ENCODE measurements at regions not wholly inside any gene's neighbourhood (a gene's known extent, or its start where the extent isn't known, plus 50 kb on each side); places are given as distances from the start of the nearest gene placed in this dataset.
A peak's percentile ranks its signal among the peaks of the same experiment; 100 is the strongest.

- TF ChIP-seq POLR2A (IDR thresholded peaks at IDR 0.05): no peak
- TF ChIP-seq, protein P1, sequence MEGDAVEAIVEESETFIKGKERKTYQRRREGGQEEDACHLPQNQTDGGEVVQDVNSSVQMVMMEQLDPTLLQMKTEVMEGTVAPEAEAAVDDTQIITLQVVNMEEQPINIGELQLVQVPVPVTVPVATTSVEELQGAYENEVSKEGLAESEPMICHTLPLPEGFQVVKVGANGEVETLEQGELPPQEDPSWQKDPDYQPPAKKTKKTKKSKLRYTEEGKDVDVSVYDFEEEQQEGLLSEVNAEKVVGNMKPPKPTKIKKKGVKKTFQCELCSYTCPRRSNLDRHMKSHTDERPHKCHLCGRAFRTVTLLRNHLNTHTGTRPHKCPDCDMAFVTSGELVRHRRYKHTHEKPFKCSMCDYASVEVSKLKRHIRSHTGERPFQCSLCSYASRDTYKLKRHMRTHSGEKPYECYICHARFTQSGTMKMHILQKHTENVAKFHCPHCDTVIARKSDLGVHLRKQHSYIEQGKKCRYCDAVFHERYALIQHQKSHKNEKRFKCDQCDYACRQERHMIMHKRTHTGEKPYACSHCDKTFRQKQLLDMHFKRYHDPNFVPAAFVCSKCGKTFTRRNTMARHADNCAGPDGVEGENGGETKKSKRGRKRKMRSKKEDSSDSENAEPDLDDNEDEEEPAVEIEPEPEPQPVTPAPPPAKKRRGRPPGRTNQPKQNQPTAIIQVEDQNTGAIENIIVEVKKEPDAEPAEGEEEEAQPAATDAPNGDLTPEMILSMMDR (IDR thresholded peaks at IDR 0.05): no peak
- TF ChIP-seq POLR2AphosphoS5 (IDR thresholded peaks at IDR 0.05; ENCODE audit: insufficient read depth in 1 of 2, low read depth in 1 of 2): no peak
- intact Hi-C loops (cut with DNase I): no loop called here
- Histone ChIP-seq H3K4me1 (no peaks in the 10 kb centered on the region), H3K27me3 (no peaks in the 10 kb centered on the region), H3K27ac (no peak overlapping the region), H3K4me3 (no peak overlapping the region), H3K9me3 (no peaks in the 10 kb centered on the region), H3K36me3 (no peaks in the 10 kb centered on the region)
- DNase-seq (ENCODE audit: extremely low spot score in 2 of 2): no peak
Observed at GRCh38 chr3:117139681-117140080, 430.1 kb downstream of the TUSC7 start.

- TF ChIP-seq, protein P1 (IDR thresholded peaks at IDR 0.05): no peak
- TF ChIP-seq POLR2AphosphoS5 (IDR thresholded peaks at IDR 0.05; ENCODE audit: insufficient read depth in 1 of 2, low read depth in 1 of 2) (no peak), POLR2A (IDR thresholded peaks at IDR 0.05) (no peak)
- Histone ChIP-seq H3K36me3 (no peaks in the 10 kb centered on the region), H3K4me1 (no peaks in the 10 kb centered on the region), H3K9me3 (no peaks in the 10 kb centered on the region), H3K4me3 (no peak overlapping the region), H3K27ac (no peak overlapping the region), H3K27me3 (no peaks in the 10 kb centered on the region)
- intact Hi-C loops (cut with DNase I): no loop called here
- no peak for DNase-seq (ENCODE audit: extremely low spot score in 2 of 2)
Observed at GRCh38 chr3:117141812-117142211, 432.2 kb downstream of the TUSC7 start.

GRCh38 chr3:117144853-117145252 is 435.3 kb downstream of the TUSC7 start:
- DNase-seq (ENCODE audit: extremely low spot score in 2 of 2): no peak
- H3K27ac ChIP-seq: peak overlapping the region; percentile 28
- no peaks in the 10 kb centered on the region for H3K9me3 ChIP-seq
- H3K4me3 ChIP-seq: no peak overlapping the region
- H3K4me1 ChIP-seq: no peaks in the 10 kb centered on the region
- H3K27me3 ChIP-seq: no peaks in the 10 kb centered on the region
- intact Hi-C loops (cut with DNase I): no loop called here
- no peaks in the 10 kb centered on the region for H3K36me3 ChIP-seq
- no peak for TF ChIP-seq POLR2A (IDR thresholded peaks at IDR 0.05)
- TF ChIP-seq POLR2AphosphoS5 (IDR thresholded peaks at IDR 0.05; ENCODE audit: insufficient read depth in 1 of 2, low read depth in 1 of 2): no peak
- TF ChIP-seq, protein P1 (IDR thresholded peaks at IDR 0.05): no peak

- intact Hi-C loops (cut with DNase I): no loop called here
- no peak for DNase-seq (ENCODE audit: extremely low spot score in 2 of 2)
- H3K9me3 ChIP-seq: no peaks in the 10 kb centered on the region
- peak overlapping the region; percentile 28 for H3K27ac ChIP-seq
- TF ChIP-seq POLR2AphosphoS5 (IDR thresholded peaks at IDR 0.05; ENCODE audit: insufficient read depth in 1 of 2, low read depth in 1 of 2): no peak
- TF ChIP-seq, protein P1 (IDR thresholded peaks at IDR 0.05): no peak
- TF ChIP-seq POLR2A (IDR thresholded peaks at IDR 0.05): no peak
- no peaks in the 10 kb centered on the region for H3K36me3 ChIP-seq
- no peak overlapping the region for H3K4me3 ChIP-seq
- H3K4me1 ChIP-seq: no peaks in the 10 kb centered on the region
- no peaks in the 10 kb centered on the region for H3K27me3 ChIP-seq
Observed at GRCh38 chr3:117145677-117146076, 436.1 kb downstream of the TUSC7 start.

DNA sequence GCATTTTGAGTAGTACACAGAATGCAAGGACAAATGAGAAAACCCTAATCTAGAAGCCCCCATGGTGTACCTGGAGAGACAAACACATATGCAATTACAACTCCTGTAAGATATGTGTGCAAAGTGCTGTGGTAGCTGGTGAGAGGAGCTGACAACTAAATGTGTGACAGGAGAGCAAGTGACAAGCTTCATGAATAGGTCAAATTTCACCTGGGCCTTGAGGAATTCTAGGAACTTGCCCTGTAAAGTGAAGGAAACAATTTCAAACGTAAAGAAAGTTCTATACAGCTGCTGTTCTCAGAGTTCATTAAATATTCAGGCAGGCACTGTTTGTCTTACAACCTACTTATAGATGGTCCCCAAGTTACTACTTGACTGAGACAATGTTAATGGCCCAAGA is 437.0 kb downstream of the TUSC7 start:
- Histone ChIP-seq H3K4me1 (no peaks in the 10 kb centered on the region), H3K27ac (no peak overlapping the region), H3K9me3 (no peaks in the 10 kb centered on the region), H3K27me3 (no peaks in the 10 kb centered on the region), H3K4me3 (no peak overlapping the region), H3K36me3 (no peaks in the 10 kb centered on the region)
- TF ChIP-seq POLR2A (IDR thresholded peaks at IDR 0.05) (no peak), POLR2AphosphoS5 (IDR thresholded peaks at IDR 0.05; ENCODE audit: insufficient read depth in 1 of 2, low read depth in 1 of 2) (no peak)
- TF ChIP-seq, protein P1 (IDR thresholded peaks at IDR 0.05): no peak
- DNase-seq (ENCODE audit: extremely low spot score in 2 of 2): no peak
- intact Hi-C loops (cut with DNase I): no loop called here
